HG03439 (cell line): ENCODE measurements at regions not wholly inside any gene's neighbourhood (a gene's known extent, or its start where the extent isn't known, plus 50 kb on each side); places are given as distances from the start of the nearest gene placed in this dataset.
"Not testable (repeated sequence)": the region's sequence is repeated elsewhere in the genome, so short reads cannot be mapped to it uniquely, and the experiment has no call there.

Experiments
- ATAC-seq: cut with Tn5 transposase; IDR thresholded peaks from one replicate; pipeline ENCODE4 v1.9.1; 2021; ENCODE audit warnings: mild to moderate bottlenecking, moderate library complexity; ENCODE audit not compliant: unreplicated experiment

DNA sequence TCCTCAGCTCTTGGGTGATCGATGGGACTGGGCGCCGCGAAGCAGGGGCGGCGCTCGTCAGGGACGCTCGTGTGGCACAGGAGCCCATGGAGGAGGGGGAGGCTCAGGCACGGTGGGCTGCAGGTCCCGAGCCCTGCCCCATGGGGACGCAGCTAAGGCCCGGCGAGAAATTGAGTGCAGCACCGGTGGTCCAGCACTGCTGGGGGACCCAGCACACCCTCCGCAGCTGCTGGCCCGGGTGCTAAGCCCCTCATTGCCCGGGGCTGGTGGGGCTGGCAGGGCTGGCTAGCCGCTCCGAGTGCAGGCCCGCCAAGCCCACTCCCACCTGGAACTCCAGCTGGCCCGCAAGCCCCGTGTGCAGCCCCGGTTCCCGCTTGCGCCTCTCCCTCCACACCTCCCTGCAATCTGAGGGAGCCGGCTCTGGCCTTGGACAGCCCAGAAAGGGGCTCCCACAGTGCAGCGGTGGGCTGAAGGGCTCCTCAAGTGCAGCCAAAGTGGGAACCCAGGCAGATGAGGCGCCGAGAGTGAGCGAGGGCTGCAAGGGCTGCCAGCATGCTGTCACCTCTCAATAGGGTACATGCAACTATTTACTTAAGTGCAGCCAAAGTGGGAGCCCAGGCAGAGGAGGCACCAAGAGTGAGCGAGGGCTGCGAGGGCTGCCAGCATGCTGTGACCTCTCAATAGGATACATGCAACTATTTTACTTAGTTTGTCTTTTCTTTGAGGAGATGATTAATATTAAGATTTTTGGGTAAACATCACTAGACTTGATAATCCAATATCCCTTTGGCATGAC lies 619.8 kb upstream of the IGFBP7 start:
- ATAC-seq = not testable (repeated sequence)

GRCh38 chr4:57726154-57726553 lies 616.0 kb upstream of the IGFBP7 start:
- ATAC-seq = no peak

DNA sequence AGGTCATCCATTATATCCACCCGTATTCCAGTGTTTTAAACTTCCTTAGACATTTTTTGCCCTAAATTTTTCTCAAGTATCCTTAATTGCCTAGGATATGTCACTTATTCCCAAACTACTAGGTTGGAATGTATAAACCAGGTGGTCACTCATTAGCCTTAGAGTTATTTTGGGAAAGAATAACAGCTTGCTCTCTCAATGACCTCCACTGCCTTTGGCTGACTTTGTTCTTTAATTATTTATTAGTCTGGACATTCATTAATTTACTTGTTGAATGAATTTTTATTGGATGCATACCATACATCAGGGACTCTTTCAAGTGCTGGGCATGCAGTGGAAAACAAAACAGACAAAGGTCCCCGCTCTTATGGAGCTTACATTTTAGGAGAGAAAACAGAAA lies 609.3 kb upstream of the IGFBP7 start:
- ATAC-seq = no peak

GRCh38 chr4:57714313-57714712 lies 604.1 kb upstream of the IGFBP7 start:
- not testable (repeated sequence) for ATAC-seq

GRCh38 chr4:57710053-57710452 lies 599.9 kb upstream of the IGFBP7 start:
- ATAC-seq = no peak

- no peak for ATAC-seq
Observed at GRCh38 chr4:57691370-57691769, 581.2 kb upstream of the IGFBP7 start.

- ATAC-seq = no peak
Observed at GRCh38 chr4:57689693-57690205, 579.6 kb upstream of the IGFBP7 start.

GRCh38 chr4:57682275-57682674 lies 572.1 kb upstream of the IGFBP7 start:
- no peak for ATAC-seq

GRCh38 chr4:57679969-57680368 lies 569.8 kb upstream of the IGFBP7 start:
- ATAC-seq = no peak

GRCh38 chr4:57676394-57676793 lies 566.2 kb upstream of the IGFBP7 start:
- no peak for ATAC-seq

GRCh38 chr4:57672846-57673433 lies 562.8 kb upstream of the IGFBP7 start:
- ATAC-seq = no peak

DNA sequence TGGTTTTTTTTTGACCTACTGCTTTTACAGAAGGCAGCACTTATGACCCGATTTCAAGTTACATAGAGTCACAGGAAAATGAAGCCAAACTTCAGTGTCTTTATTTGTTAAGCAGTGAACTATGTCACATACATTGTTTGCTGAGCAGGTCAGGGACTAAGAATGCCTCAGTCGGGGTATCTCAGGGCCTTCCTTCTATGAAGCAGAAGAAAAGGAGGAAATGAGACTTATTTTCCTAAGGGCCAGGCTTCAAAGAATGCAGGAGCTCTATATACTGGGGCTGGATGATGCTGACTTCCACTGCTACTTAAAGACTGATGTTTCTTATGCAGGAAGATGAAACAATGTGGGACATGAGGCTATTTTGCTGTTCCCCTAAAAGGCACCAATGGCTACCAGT lies 558.4 kb upstream of the IGFBP7 start:
- ATAC-seq = no peak

- no peak for ATAC-seq
Observed at GRCh38 chr4:57665806-57666205, 555.6 kb upstream of the IGFBP7 start.

- no peak for ATAC-seq
Observed at GRCh38 chr4:57661517-57662090, 551.4 kb upstream of the IGFBP7 start.

DNA sequence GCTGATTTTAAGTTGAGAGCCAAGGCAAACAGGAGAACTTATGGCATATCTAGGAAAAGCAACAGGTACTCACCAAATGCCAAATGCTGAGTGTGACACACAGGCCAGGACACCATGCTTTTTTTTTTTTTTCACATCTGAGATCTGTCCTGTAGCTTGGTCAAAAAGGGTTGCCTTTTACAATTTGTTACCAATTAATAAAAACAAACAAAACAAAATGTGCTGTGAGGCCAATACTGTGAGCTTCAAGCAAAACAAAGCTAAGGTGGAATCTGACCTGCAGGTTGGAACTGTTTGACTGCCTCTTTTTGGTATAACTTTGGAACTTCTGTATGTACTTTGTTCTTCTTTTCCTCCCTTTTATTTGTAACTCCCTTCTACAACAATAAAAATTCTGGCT lies 548.5 kb upstream of the IGFBP7 start:
- no peak for ATAC-seq

GRCh38 chr4:57658188-57658587 lies 548.0 kb upstream of the IGFBP7 start:
- no peak for ATAC-seq

DNA sequence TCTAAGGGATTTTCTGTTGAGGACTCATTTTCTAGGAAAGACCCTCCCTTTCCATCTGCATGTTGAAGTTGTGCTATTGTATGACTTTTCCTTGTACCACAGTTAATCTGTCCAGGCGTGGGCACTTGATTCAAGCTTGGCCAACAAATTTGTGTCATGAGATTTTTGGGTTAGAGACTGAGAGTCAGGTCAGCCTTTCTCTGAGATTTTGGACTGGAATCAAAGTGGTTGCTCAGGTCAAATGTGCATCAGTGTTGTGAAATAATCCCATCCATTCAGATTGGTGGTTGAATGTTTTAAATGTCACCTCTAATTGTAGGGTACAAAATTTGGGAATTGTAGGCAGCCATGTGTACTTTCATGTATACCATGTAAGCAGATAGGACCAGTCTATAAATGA lies 545.2 kb upstream of the IGFBP7 start:
- ATAC-seq = no peak

DNA sequence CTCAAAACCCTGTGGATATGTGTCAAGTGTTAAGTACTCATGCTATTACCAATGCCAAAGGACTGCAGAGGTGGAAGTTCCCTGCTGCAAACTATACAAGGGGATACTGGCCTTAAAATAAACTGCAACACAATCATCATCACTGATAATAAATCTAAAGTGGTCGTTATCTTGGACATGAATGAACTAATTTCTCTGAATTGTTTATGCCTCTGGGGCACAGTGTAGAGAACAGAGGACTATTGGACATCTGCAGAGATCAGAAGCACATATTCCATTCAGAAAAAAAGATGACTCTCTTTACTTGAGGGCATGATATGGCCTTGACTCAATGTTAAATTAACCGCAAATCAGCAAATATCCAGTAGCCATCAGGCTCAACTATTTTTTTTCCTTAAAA lies 542.6 kb upstream of the IGFBP7 start:
- no peak for ATAC-seq

DNA sequence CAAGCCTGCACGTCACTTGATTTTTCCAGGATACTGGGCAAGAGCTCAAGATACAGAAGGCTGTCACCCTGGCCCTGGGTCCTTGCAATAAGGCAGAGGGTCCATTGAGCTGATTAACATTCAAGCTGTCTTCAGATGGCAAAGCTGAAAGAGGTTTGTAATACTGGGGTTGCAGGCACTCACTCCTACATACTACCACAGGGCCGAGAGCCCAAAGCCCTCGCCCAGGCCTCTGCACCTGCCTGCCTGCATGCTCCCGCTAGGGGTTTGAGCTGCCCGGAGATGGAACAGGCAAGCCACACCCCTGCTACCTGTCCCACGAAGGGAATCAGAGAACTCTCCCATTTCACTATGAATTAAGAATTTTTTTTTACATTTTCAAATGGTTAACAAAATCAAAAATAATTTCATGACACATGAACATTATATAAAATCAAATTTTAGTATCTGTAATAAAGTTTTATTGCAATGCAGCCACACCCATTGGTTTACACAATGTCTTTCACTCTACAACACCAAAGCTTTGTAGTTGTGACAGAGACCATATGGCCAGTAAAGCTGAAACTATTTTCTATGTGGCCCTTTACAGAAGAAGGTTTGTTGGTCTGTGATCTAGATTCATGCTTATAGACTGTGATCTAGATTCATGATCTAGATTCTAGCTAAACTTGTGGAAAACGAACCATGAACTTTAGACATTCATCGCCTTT lies 530.4 kb upstream of the IGFBP7 start:
- ATAC-seq = no peak

DNA sequence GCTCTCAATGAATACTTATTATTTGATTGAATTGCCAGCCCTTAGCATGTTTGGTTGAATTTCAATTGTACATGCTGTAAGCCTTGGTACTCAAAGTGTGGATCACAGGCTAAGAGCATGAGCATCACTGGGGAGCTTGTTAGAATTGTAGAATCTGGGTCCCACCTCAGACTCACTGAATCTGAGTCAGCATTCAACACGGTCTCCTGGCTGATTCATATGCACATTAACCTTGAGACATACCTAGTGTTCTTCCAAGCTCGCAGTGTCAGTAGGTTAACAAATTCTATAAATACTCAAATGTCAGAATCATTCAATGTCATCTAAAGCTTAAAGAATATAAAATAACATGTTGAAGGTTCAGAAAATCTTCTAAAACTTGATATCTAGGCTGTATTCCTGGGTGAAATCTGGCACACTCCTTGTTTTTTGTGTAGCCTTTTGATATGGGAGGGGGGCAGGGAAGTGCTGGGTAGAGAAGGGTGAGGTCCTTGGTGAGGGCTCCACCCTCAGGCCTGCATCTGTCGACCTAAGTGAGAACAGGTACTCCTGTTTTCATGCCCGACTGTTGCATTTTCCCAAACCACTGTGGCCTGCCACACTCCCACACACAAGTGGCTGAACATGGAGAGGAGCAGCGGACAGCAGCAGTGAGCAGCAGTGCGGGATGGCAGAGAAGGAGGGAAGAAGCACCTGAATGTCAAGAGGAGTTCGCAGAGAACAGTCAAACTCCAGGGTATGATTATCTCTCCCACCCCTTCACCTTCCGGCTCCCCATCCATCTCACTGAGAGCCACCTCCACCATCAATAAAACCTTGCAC lies 529.6 kb upstream of the IGFBP7 start:
- no peak for ATAC-seq

GRCh38 chr4:57635910-57636309 lies 525.7 kb upstream of the IGFBP7 start:
- no peak for ATAC-seq
